Stimulated activated naive B cell treated with anti-CD40 and anti-IgM and Interleukin-4, amounts not matched to agents 10 μg/mL and 1 μg/mL and 100 μg/mL, for 72 hours (primary cell): ENCODE measurements at regions not wholly inside any gene's neighbourhood (a gene's known extent, or its start where the extent isn't known, plus 50 kb on each side); places are given as distances from the start of the nearest gene placed in this dataset.

ENCODE experiments used
- ATAC-seq, 2 donors: fragments of 150-1000 bp; cut with Tn5 transposase; replicated peaks; 2 replicates each; pipeline ENCODE4 v1.10.0; 2021; ENCODE audit warnings: moderate library complexity in 1 of 2
- DNase-seq: peaks from one replicate; pipeline ENCODE4 v3.0.0; 2021
- H3K27ac Mint-ChIP-seq: one replicate; pipeline ENCODE4 v1.8.0; 2022; ENCODE audit warnings: mild to moderate bottlenecking, mixed read lengths
- H3K27me3 Mint-ChIP-seq, 2 donors: one replicate each; pipeline ENCODE4 v1.8.0; 2022; ENCODE audit warnings: mixed read lengths in 2 of 2
- H3K36me3 Mint-ChIP-seq, 2 donors: one replicate each; pipeline ENCODE4 v1.8.0; 2022; ENCODE audit warnings: mixed read lengths in 2 of 2, mild to moderate bottlenecking in 1 of 2
- H3K4me1 Mint-ChIP-seq, 2 donors: one replicate each; pipeline ENCODE4 v1.8.0; 2022; ENCODE audit warnings: mixed read lengths in 2 of 2, mild to moderate bottlenecking in 1 of 2
- H3K4me3 Mint-ChIP-seq, 2 donors: one replicate each; pipeline ENCODE4 v1.8.0; 2022; ENCODE audit warnings: mild to moderate bottlenecking in 2 of 2, mixed read lengths in 2 of 2, moderate library complexity in 1 of 2
- H3K9me3 Mint-ChIP-seq, 2 donors: one replicate each; pipeline ENCODE4 v1.8.0; 2022; ENCODE audit warnings: mixed read lengths in 2 of 2, mild to moderate bottlenecking in 1 of 2

GRCh38 chr4:180169966-180170365, 2073.2 kb upstream of the TENM3 start:
- ATAC-seq, result no peak
- H3K36me3 Mint-ChIP-seq, result no peaks in the 10 kb centered on the region

DNA sequence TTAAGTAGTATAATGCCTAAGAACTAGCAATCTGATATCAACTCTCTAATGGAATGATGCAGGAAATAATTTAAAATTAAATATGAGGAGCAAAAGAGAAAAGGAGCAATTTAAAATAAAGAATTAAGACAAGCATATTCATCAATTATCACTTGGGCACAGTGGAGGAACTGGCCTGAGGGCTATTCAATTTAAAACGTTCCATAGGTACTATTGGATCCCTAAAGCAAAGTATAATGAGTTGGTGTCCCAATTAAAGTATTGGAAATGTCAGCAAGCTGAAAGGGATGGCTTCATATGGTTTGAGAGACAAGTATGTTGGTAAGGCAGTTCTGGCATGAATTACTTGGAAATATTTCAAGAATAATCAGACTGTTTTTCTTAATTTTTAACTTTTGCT, 2064.1 kb upstream of the TENM3 start:
- no peak overlapping the region for H3K4me3 Mint-ChIP-seq
- no peaks in the 10 kb centered on the region for H3K4me1 Mint-ChIP-seq
- H3K9me3 Mint-ChIP-seq, result no peaks in the 10 kb centered on the region
- no peaks in the 10 kb centered on the region for H3K36me3 Mint-ChIP-seq
- DNase-seq, result no peak
- ATAC-seq, result no peak
- no peak overlapping the region for H3K27ac Mint-ChIP-seq
- H3K27me3 Mint-ChIP-seq, result no peaks in the 10 kb centered on the region

More at GRCh38 chr4:180169966-180170365, 2073.2 kb upstream of the TENM3 start:
- H3K9me3 Mint-ChIP-seq, result no peaks in the 10 kb centered on the region
- H3K27ac Mint-ChIP-seq, result no peak overlapping the region
- DNase-seq, result no peak
- no peak overlapping the region for H3K4me3 Mint-ChIP-seq
- H3K4me1 Mint-ChIP-seq, result peaks cover 0 to 2% of the 10 kb centered on the region in 2 donors
- peaks cover 5 to 11% of the 10 kb centered on the region in 2 donors for H3K27me3 Mint-ChIP-seq

GRCh38 chr4:180189666-180190065, 2053.5 kb upstream of the TENM3 start:
- no peaks in the 10 kb centered on the region for H3K36me3 Mint-ChIP-seq

GRCh38 chr4:180190382-180190781, 2052.8 kb upstream of the TENM3 start:
- Mint-ChIP-seq H3K27ac (no peak overlapping the region), H3K4me1 (peaks cover 5 to 10% of the 10 kb centered on the region in 2 donors), H3K9me3 (peaks cover 2 to 4% of the 10 kb centered on the region in 2 donors), H3K27me3 (no peaks in the 10 kb centered on the region), H3K36me3 (no peaks in the 10 kb centered on the region), H3K4me3 (no peak overlapping the region)
- peak; percentile 70 to 81 for ATAC-seq
- DNase-seq, result no peak

More at GRCh38 chr4:180189666-180190065, 2053.5 kb upstream of the TENM3 start:
- Mint-ChIP-seq H3K4me1 (peaks cover 5 to 10% of the 10 kb centered on the region in 2 donors), H3K27me3 (no peaks in the 10 kb centered on the region), H3K9me3 (peaks cover 2 to 4% of the 10 kb centered on the region in 2 donors), H3K4me3 (no peak overlapping the region), H3K27ac (no peak overlapping the region)
- DNase-seq (no peak), ATAC-seq (no peak)

DNA sequence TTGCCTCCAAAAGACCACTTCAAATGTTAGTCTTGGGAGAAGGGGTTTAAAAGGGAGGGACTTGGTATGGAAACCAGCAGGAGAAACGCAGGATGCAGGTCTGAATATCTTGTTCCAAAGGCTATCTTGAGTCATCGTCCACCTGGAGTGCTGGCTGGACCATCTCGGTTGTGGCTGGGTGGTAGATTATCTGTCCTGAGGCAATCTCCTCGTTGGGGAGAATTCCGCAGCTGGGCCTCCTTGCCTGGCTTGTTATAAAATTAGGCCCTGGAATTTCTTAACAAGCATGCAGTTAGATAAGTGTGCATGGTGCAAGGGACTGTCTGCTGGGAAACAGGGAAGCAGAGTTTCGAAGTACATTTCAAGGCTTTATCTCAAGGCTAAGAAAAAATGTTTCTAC, 2045.7 kb upstream of the TENM3 start:
- Mint-ChIP-seq H3K4me3 (no peak overlapping the region), H3K9me3 (no peaks in the 10 kb centered on the region), H3K27me3 (no peaks in the 10 kb centered on the region), H3K4me1 (no peaks in the 10 kb centered on the region), H3K27ac (no peak overlapping the region), H3K36me3 (no peaks in the 10 kb centered on the region)
- ATAC-seq (no peak), DNase-seq (no peak)

DNA sequence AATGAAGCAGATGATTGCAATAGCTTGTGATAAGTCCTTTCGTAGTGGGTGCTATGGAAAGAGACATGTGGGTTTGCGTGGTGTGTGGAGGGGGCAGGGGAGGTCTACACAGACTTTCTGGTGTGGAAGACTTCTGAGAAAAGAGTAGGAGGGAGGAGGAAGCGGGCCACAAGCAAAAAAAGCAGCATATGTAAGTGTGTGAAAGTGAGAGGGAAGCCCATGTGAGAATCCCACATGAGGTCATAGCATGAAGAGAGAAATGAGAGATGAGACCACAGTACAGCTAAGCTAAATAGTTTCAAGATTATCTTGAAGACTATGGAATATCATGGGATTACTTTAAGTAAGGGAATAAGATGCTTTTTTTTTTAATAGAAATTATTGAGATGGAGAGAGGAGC, 2039.9 kb upstream of the TENM3 start:
- Mint-ChIP-seq H3K27ac (no peak overlapping the region), H3K36me3 (no peaks in the 10 kb centered on the region), H3K27me3 (no peaks in the 10 kb centered on the region), H3K4me1 (no peaks in the 10 kb centered on the region), H3K9me3 (no peaks in the 10 kb centered on the region), H3K4me3 (no peak overlapping the region)
- ATAC-seq, result peak; percentile 25 to 47
- no peak for DNase-seq

GRCh38 chr4:180205276-180205675, 2037.9 kb upstream of the TENM3 start:
- no peaks in the 10 kb centered on the region for H3K27me3 Mint-ChIP-seq
- no peak overlapping the region for H3K27ac Mint-ChIP-seq
- no peaks in the 10 kb centered on the region for H3K4me1 Mint-ChIP-seq
- H3K4me3 Mint-ChIP-seq, result no peak overlapping the region
- no peaks in the 10 kb centered on the region for H3K9me3 Mint-ChIP-seq
- no peaks in the 10 kb centered on the region for H3K36me3 Mint-ChIP-seq
- DNase-seq (no peak), ATAC-seq (no peak)

GRCh38 chr4:180207921-180208320, 2035.3 kb upstream of the TENM3 start:
- DNase-seq, result no peak
- Mint-ChIP-seq H3K27ac (no peak overlapping the region), H3K4me1 (no peaks in the 10 kb centered on the region), H3K4me3 (no peak overlapping the region), H3K9me3 (no peaks in the 10 kb centered on the region), H3K27me3 (no peaks in the 10 kb centered on the region), H3K36me3 (no peaks in the 10 kb centered on the region)
- ATAC-seq, result no peak

GRCh38 chr4:180217070-180217469, 2026.1 kb upstream of the TENM3 start:
- ATAC-seq (no peak), DNase-seq (no peak)
- peaks cover 0 to 5% of the 10 kb centered on the region in 2 donors for H3K27me3 Mint-ChIP-seq
- H3K4me1 Mint-ChIP-seq, result no peaks in the 10 kb centered on the region
- H3K9me3 Mint-ChIP-seq, result peaks cover 0 to 6% of the 10 kb centered on the region in 2 donors
- no peak overlapping the region for H3K4me3 Mint-ChIP-seq
- no peak overlapping the region for H3K27ac Mint-ChIP-seq
- H3K36me3 Mint-ChIP-seq, result no peaks in the 10 kb centered on the region

- Mint-ChIP-seq H3K27me3 (peaks cover 5 to 6% of the 10 kb centered on the region in 2 donors), H3K9me3 (peaks cover 0 to 11% of the 10 kb centered on the region in 2 donors), H3K4me1 (no peaks in the 10 kb centered on the region), H3K27ac (no peak overlapping the region), H3K4me3 (no peak overlapping the region), H3K36me3 (no peaks in the 10 kb centered on the region)
- DNase-seq (no peak), ATAC-seq (no peak)
These were observed 2024.1 kb upstream of the TENM3 start for GRCh38 chr4:180219080-180219479.

DNA sequence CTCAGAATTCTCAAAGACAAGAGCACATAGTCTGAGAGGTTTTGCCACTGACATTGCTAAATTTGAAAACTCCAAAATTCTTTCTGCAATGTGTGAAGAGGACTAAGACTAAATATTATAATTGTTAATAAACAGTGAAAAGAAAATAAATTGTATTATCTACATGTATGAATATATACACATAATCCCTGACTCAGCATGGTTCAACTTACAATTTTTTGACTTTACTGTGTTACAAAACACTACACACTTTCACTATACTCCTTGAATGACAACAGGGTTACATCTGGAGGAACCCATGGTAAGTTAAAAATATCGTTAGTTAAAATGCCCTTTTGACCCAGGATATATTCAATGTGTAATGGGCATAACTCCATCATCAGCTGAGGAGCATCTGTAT, 2017.2 kb upstream of the TENM3 start:
- Mint-ChIP-seq H3K27ac (no peak overlapping the region), H3K4me1 (no peaks in the 10 kb centered on the region), H3K27me3 (peaks cover 0 to 6% of the 10 kb centered on the region in 2 donors), H3K9me3 (peaks cover 0 to 4% of the 10 kb centered on the region in 2 donors), H3K4me3 (no peak overlapping the region), H3K36me3 (no peaks in the 10 kb centered on the region)
- DNase-seq (no peak), ATAC-seq (no peak)

GRCh38 chr4:180234730-180235129, 2008.5 kb upstream of the TENM3 start:
- ATAC-seq (no peak), DNase-seq (no peak)
- Mint-ChIP-seq H3K4me3 (no peak overlapping the region), H3K36me3 (no peaks in the 10 kb centered on the region), H3K27me3 (peaks cover 0 to 4% of the 10 kb centered on the region in 2 donors), H3K4me1 (no peaks in the 10 kb centered on the region), H3K9me3 (no peaks in the 10 kb centered on the region), H3K27ac (no peak overlapping the region)

DNA sequence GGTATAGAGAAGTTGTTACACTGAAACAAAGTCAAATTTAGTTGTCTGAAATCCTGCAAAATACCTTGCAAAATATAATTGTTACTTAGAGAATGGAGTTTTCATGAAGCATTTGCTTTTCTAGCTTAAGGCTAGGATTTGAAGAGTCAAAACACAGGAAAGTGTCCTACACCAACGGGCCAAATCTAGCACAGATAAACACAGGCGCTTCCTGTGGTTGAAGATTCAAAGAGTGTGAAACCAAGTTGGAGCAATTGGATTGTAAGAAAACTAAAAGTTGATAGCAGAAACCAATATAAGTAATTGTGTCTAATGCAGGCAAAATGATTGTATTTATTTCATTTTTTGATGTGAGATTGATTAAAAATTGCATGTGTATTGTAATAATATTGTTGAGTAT, 2002.5 kb upstream of the TENM3 start:
- Mint-ChIP-seq H3K4me1 (no peaks in the 10 kb centered on the region), H3K27ac (no peak overlapping the region), H3K9me3 (peaks cover 0 to 2% of the 10 kb centered on the region in 2 donors), H3K4me3 (no peak overlapping the region), H3K36me3 (no peaks in the 10 kb centered on the region), H3K27me3 (no peaks in the 10 kb centered on the region)
- ATAC-seq (no peak), DNase-seq (no peak)

DNA sequence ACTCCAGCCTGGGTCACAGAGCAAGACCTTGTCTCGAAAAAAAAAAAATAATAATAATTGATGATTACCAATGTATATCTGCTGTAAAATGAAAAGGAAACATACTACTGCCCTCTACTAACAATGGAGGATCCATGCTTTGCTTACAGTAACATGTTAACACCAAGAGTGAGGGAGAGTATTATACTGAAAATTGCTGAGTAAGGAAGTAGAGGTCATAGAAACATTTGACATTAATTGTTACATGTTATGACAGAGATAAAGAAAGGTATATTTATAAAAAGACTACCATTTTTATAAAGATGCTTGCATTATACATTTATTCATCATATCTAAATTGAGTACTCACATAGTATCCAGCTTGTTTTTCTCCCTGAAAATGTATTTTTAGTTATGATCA, 1989.8 kb upstream of the TENM3 start:
- DNase-seq, result no peak
- Mint-ChIP-seq H3K36me3 (no peaks in the 10 kb centered on the region), H3K27ac (no peak overlapping the region), H3K9me3 (no peaks in the 10 kb centered on the region), H3K4me3 (no peak overlapping the region), H3K27me3 (no peaks in the 10 kb centered on the region), H3K4me1 (no peaks in the 10 kb centered on the region)
- ATAC-seq, result no peak

GRCh38 chr4:180261346-180261745, 1981.9 kb upstream of the TENM3 start:
- no peak overlapping the region for H3K27ac Mint-ChIP-seq
- no peaks in the 10 kb centered on the region for H3K27me3 Mint-ChIP-seq
- no peaks in the 10 kb centered on the region for H3K36me3 Mint-ChIP-seq
- no peaks in the 10 kb centered on the region for H3K9me3 Mint-ChIP-seq
- no peaks in the 10 kb centered on the region for H3K4me1 Mint-ChIP-seq
- ATAC-seq (no peak), DNase-seq (no peak)
- no peak overlapping the region for H3K4me3 Mint-ChIP-seq

- DNase-seq (no peak), ATAC-seq (no peak)
- no peaks in the 10 kb centered on the region for H3K27me3 Mint-ChIP-seq
- H3K4me3 Mint-ChIP-seq, result no peak overlapping the region
- no peaks in the 10 kb centered on the region for H3K9me3 Mint-ChIP-seq
- H3K4me1 Mint-ChIP-seq, result no peaks in the 10 kb centered on the region
- no peaks in the 10 kb centered on the region for H3K36me3 Mint-ChIP-seq
- no peak overlapping the region for H3K27ac Mint-ChIP-seq
These were observed 1963.1 kb upstream of the TENM3 start for GRCh38 chr4:180280076-180280475.
